ENCODE measurements at regions not wholly inside any gene's neighbourhood (a gene's known extent, or its start where the extent isn't known, plus 50 kb on each side); places are given as distances from the start of the nearest gene placed in this dataset.
"Not testable (repeated sequence)": the region's sequence is repeated elsewhere in the genome, so short reads cannot be mapped to it uniquely, and the experiment has no call there.

GRCh38 chr15:39238443-39238842 is 342.4 kb upstream of the THBS1 start:
- no peak for DNase-seq (ENCODE audit: low read depth in 2 of 2)

- no peak for DNase-seq (ENCODE audit: low read depth in 2 of 2)
Measured at GRCh38 chr15:39239562-39239961, 341.3 kb upstream of the THBS1 start.

GRCh38 chr15:39242345-39242744 is 338.5 kb upstream of the THBS1 start:
- DNase-seq (ENCODE audit: low read depth in 2 of 2), result no peak

GRCh38 chr15:39243396-39243795 is 337.5 kb upstream of the THBS1 start:
- no peak for DNase-seq (ENCODE audit: low read depth in 2 of 2)

GRCh38 chr15:39244776-39245175 is 336.1 kb upstream of the THBS1 start:
- DNase-seq (ENCODE audit: low read depth in 2 of 2), result no peak

GRCh38 chr15:39246523-39246922 is 334.4 kb upstream of the THBS1 start:
- no peak for DNase-seq (ENCODE audit: low read depth in 2 of 2)

- peak; percentile 91 to 98 for DNase-seq (ENCODE audit: low read depth in 2 of 2)
Measured at GRCh38 chr15:39247574-39247973, 333.3 kb upstream of the THBS1 start.

- peak; percentile 88 to 99 for DNase-seq (ENCODE audit: low read depth in 2 of 2)
Measured at GRCh38 chr15:39248204-39248603, 332.7 kb upstream of the THBS1 start.

GRCh38 chr15:39250001-39250400 is 330.9 kb upstream of the THBS1 start:
- no peak for DNase-seq (ENCODE audit: low read depth in 2 of 2)

- DNase-seq (ENCODE audit: low read depth in 2 of 2), result peak in 1 of 2 donors; percentile 69
Measured at GRCh38 chr15:39250460-39251186, 330.3 kb upstream of the THBS1 start.

GRCh38 chr15:39251413-39252133 is 329.3 kb upstream of the THBS1 start:
- peak in 1 of 2 donors; percentile 84 for DNase-seq (ENCODE audit: low read depth in 2 of 2)

- no peak for DNase-seq (ENCODE audit: low read depth in 2 of 2)
Measured at GRCh38 chr15:39252134-39252470, 328.8 kb upstream of the THBS1 start.

GRCh38 chr15:39253552-39253951 is 327.3 kb upstream of the THBS1 start:
- no peak for DNase-seq (ENCODE audit: low read depth in 2 of 2)

- DNase-seq (ENCODE audit: low read depth in 2 of 2), result no peak
Measured at GRCh38 chr15:39254181-39254580, 326.7 kb upstream of the THBS1 start.

- DNase-seq (ENCODE audit: low read depth in 2 of 2), result no peak
Measured at GRCh38 chr15:39255760-39256159, 325.1 kb upstream of the THBS1 start.

- DNase-seq (ENCODE audit: low read depth in 2 of 2), result no peak
Measured at GRCh38 chr15:39260391-39260790, 320.5 kb upstream of the THBS1 start.

- DNase-seq (ENCODE audit: low read depth in 2 of 2), result peak in 1 of 2 donors; percentile 35
Measured at GRCh38 chr15:39260791-39261190, 320.1 kb upstream of the THBS1 start.

- DNase-seq (ENCODE audit: low read depth in 2 of 2), result peak in 1 of 2 donors; percentile 73
Measured at GRCh38 chr15:39261397-39262183, 319.3 kb upstream of the THBS1 start.

GRCh38 chr15:39262995-39263772 is 317.7 kb upstream of the THBS1 start:
- not testable (repeated sequence) for DNase-seq (ENCODE audit: low read depth in 2 of 2)

- peak in 1 of 2 donors; percentile 24 for DNase-seq (ENCODE audit: low read depth in 2 of 2)
Measured at GRCh38 chr15:39265261-39265660, 315.6 kb upstream of the THBS1 start.

- DNase-seq (ENCODE audit: low read depth in 2 of 2), result peak in 1 of 2 donors; percentile 34
Measured at GRCh38 chr15:39266890-39267289, 314.0 kb upstream of the THBS1 start.

Measured in dermis microvascular lymphatic vessel endothelial cell (primary cell).